A673 (cell line): ENCODE measurements at regions not wholly inside any gene's neighbourhood (a gene's known extent, or its start where the extent isn't known, plus 50 kb on each side); places are given as distances from the start of the nearest gene placed in this dataset.
"Not testable (repeated sequence)": the region's sequence is repeated elsewhere in the genome, so short reads cannot be mapped to it uniquely, and the experiment has no call there.

ENCODE experiments used
- CTCF ChIP-seq: fragments of 300-800, 200-600 bp; sonication (generic); conservative IDR thresholded peaks from 2 replicates; pipeline ENCODE4 v1.5.1; 2017; ENCODE audit warnings: low read depth, mild to moderate bottlenecking, antibody characterized with exemption, low read length, moderate library complexity, mixed read lengths
- EZH2 ChIP-seq: fragments of 200-600 bp; sonication (generic); IDR thresholded peaks from 2 replicates; pipeline ENCODE4 v1.6.1; 2017; ENCODE audit warnings: borderline replicate concordance, low read depth, mild to moderate bottlenecking, mixed read lengths, antibody characterized with exemption, low read length; ENCODE audit not compliant: poor library complexity, severe bottlenecking

DNA sequence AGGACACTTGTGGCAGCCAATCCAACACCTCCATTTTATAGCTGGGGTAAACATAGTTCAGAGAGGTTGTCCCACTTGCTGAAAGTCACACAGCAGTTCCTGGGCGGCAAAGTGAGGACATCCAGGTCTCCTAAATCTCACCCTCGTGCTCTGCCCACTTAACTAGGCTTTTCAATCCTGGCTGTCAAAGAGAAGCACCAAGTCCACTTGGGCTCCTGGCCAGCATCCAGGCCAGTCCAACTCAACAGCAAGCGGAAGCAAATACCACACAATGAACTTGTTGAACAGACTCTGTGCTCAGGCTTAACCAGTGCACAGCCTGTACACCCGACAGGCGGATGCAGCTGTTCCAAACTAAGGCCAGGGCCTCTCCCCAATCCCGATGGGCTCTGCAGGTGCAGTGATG, 60.4 kb upstream of the SPN start:
- not testable (repeated sequence) for TF ChIP-seq CTCF, EZH2
